PC-9 (cell line): ENCODE measurements at regions not wholly inside any gene's neighbourhood (a gene's known extent, or its start where the extent isn't known, plus 50 kb on each side); places are given as distances from the start of the nearest gene placed in this dataset.

Experiments used
- BruUV-seq: library from RNA; stranded (reverse); fragments of 400-500 nt; replicated peaks from 2 replicates; lab custom pipeline; 2021; lab: Mats Ljungman, UMichigan
- CTCF ChIA-PET: fragments of 300-600 bp; sonication (Branson Sonifier 250); formaldehyde crosslinking; loops from one replicate; lab custom pipeline; 2022; ENCODE audit warnings: antibody characterized with exemption; lab: Charles Lee
- POLR2A ChIA-PET: fragments of 300-600 bp; sonication (Branson Sonifier 250); formaldehyde crosslinking; loops from one replicate; lab custom pipeline; 2022; ENCODE audit warnings: antibody characterized with exemption; ENCODE audit not compliant: unreplicated experiment; lab: Charles Lee
- DNase-seq, 2 experiments: peaks; one replicate each; pipeline versions ENCODE4 v3.0.0 to v3.0.0-alpha.2; 2015 to 2022; ENCODE audit warnings: mixed read lengths in 1 of 2
- H2AFZ ChIP-seq: fragments of 200-600 bp; sonication (generic); 2 replicates; pipeline ENCODE4 v1.8.1; 2017; ENCODE audit warnings: antibody characterized with exemption
- H3F3A ChIP-seq: fragments of 200-600 bp; sonication (generic); 2 replicates; pipeline ENCODE4 v1.8.1; 2017; ENCODE audit warnings: antibody characterized with exemption, mild to moderate bottlenecking, low read depth; ENCODE audit not compliant: insufficient read depth
- H3K27ac ChIP-seq: fragments of 200-600 bp; sonication (generic); 2 replicates; pipeline ENCODE4 v1.6.1; 2016; ENCODE audit warnings: mixed run types
- H3K27me3 ChIP-seq: fragments of 200-600 bp; sonication (generic); 2 replicates; pipeline ENCODE4 v1.6.1; 2016; ENCODE audit warnings: low read depth, mixed run types; ENCODE audit not compliant: insufficient read depth
- H3K36me3 ChIP-seq: fragments of 200-600 bp; sonication (generic); 2 replicates; pipeline ENCODE4 v1.6.1; 2016; ENCODE audit warnings: low read depth, mixed run types
- H3K4me1 ChIP-seq: fragments of 200-600 bp; sonication (generic); replicated peaks from 2 replicates; pipeline ENCODE4 v1.6.1; 2016; ENCODE audit warnings: mixed run types; ENCODE audit not compliant: insufficient read depth
- H3K4me2 ChIP-seq: fragments of 200-600 bp; sonication (generic); 2 replicates; pipeline ENCODE4 v1.6.1; 2017; ENCODE audit warnings: mixed run types
- H3K4me3 ChIP-seq: fragments of 200-600 bp; sonication (generic); 2 replicates; pipeline ENCODE4 v1.6.1; 2016; ENCODE audit warnings: mixed run types
- H3K79me2 ChIP-seq: fragments of 200-600 bp; sonication (generic); 2 replicates; pipeline ENCODE4 v1.6.1; 2017; ENCODE audit warnings: low read depth, mixed run types
- H3K9me2 ChIP-seq: fragments of 200-600 bp; sonication (generic); 2 replicates; pipeline ENCODE4 v1.8.1; 2017; ENCODE audit warnings: mild to moderate bottlenecking; ENCODE audit not compliant: insufficient read depth
- H3K9me3 ChIP-seq: fragments of 200-600 bp; sonication (generic); 2 replicates; pipeline ENCODE4 v1.8.1; 2016; ENCODE audit warnings: low read depth; ENCODE audit not compliant: insufficient read depth
- H4K20me1 ChIP-seq: fragments of 200-600 bp; sonication (generic); 2 replicates; pipeline ENCODE4 v1.8.1; 2017; ENCODE audit not compliant: insufficient read depth
- CTCF ChIP-seq: fragments of 200-600 bp; sonication (generic); conservative IDR thresholded peaks from 2 replicates; pipeline ENCODE4 v1.6.1; 2017; ENCODE audit warnings: mixed run types, antibody characterized with exemption, mild to moderate bottlenecking, moderate library complexity
- EZH2 ChIP-seq: fragments of 200-600 bp; sonication (generic); IDR thresholded peaks from 2 replicates; pipeline ENCODE4 v1.8.0; 2017; ENCODE audit warnings: antibody characterized with exemption, low read depth
- intact Hi-C: fragments of 100-400 bp; cut with micrococcal nuclease; formaldehyde crosslinking; loops from one replicate; pipeline ENCODE4 v1.10.0; 2022; ENCODE audit not compliant: unreplicated experiment

- POLR2A ChIA-PET: no interaction called here
Measured at GRCh38 chr1:80517062-80517461, 1283.7 kb upstream of the ADGRL2 start.

GRCh38 chr1:80509965-80510522 is 1290.7 kb upstream of the ADGRL2 start:
- TF ChIP-seq CTCF: no peak
- no peak for TF ChIP-seq EZH2
- Histone ChIP-seq H3K4me3 (no peak overlapping the region), H2AFZ (0 out of 2 replicates have a peak overlapping the region, but pooled peaks have one; percentile 19), H3F3A (no peaks in the 10 kb centered on the region), H3K27me3 (no peaks in the 10 kb centered on the region), H3K9me2 (peaks cover 9% of the 10 kb centered on the region; the same call in 1 of the 2 replicates), H3K4me1 (no peaks in the 10 kb centered on the region), H3K36me3 (no peaks in the 10 kb centered on the region), H3K79me2 (no peaks in the 10 kb centered on the region), H4K20me1 (no peaks in the 10 kb centered on the region), H3K27ac (no peak overlapping the region), H3K9me3 (0 out of 2 replicates have a peak, but pooled peaks cover 3% of the 10 kb centered on the region), H3K4me2 (no peak overlapping the region)
- peak in 1 of 2 experiments; percentile 36 for DNase-seq
- intact Hi-C loops: no loop called here
- BruUV-seq: no TSS peak
- CTCF ChIA-PET: no interaction called here
- POLR2A ChIA-PET: no interaction called here

More at GRCh38 chr1:80517062-80517461, 1283.7 kb upstream of the ADGRL2 start:
- H3K4me3 ChIP-seq: no peak overlapping the region
- no peak overlapping the region for H2AFZ ChIP-seq
- no peaks in the 10 kb centered on the region for H3K4me1 ChIP-seq
- no peak for TF ChIP-seq CTCF
- H3K79me2 ChIP-seq: no peaks in the 10 kb centered on the region
- intact Hi-C loops: no loop called here
- no peaks in the 10 kb centered on the region for H4K20me1 ChIP-seq
- H3K9me2 ChIP-seq: no peaks in the 10 kb centered on the region; the same call in 1 of the 2 replicates
- H3K27me3 ChIP-seq: no peaks in the 10 kb centered on the region
- no peak overlapping the region for H3K27ac ChIP-seq
- H3K36me3 ChIP-seq: no peaks in the 10 kb centered on the region
- H3K4me2 ChIP-seq: no peak overlapping the region
- BruUV-seq: no TSS peak
- no peak for DNase-seq
- CTCF ChIA-PET: no interaction called here
- H3F3A ChIP-seq: no peaks in the 10 kb centered on the region
- H3K9me3 ChIP-seq: no peaks in the 10 kb centered on the region

- no peaks in the 10 kb centered on the region for H3K27me3 ChIP-seq
- H3K9me2 ChIP-seq: peaks cover 9% of the 10 kb centered on the region; the same call in 1 of the 2 replicates
- H3K27ac ChIP-seq: no peak overlapping the region
- DNase-seq: no peak
- no peak for TF ChIP-seq CTCF
- no peak for TF ChIP-seq EZH2
- no peaks in the 10 kb centered on the region for H4K20me1 ChIP-seq
- no peaks in the 10 kb centered on the region for H3K36me3 ChIP-seq
- intact Hi-C loops: no loop called here
- no peaks in the 10 kb centered on the region for H3K79me2 ChIP-seq
- ChIA-PET POLR2A (no interaction called here), CTCF (no interaction called here)
- no peak overlapping the region for H3K4me2 ChIP-seq
- no peak overlapping the region for H3K4me3 ChIP-seq
- H2AFZ ChIP-seq: no peak overlapping the region
- no peaks in the 10 kb centered on the region for H3F3A ChIP-seq
- BruUV-seq: no TSS peak
- H3K9me3 ChIP-seq: 0 out of 2 replicates have a peak, but pooled peaks cover 3% of the 10 kb centered on the region
- no peaks in the 10 kb centered on the region for H3K4me1 ChIP-seq
Measured at GRCh38 chr1:80506216-80506615, 1294.5 kb upstream of the ADGRL2 start.
